Keratinocyte (primary cell): ENCODE measurements at regions not wholly inside any gene's neighbourhood (a gene's known extent, or its start where the extent isn't known, plus 50 kb on each side); places are given as distances from the start of the nearest gene placed in this dataset.

Source experiments
- DNase-seq: peaks from one replicate; pipeline ENCODE4 v3.0.0-alpha.2; 2011; ENCODE audit warnings: low read depth, missing footprints, low spot score
- FAIRE-seq: peaks from 2 replicates; lab custom pipeline; 2011; peaks lifted over from hg19 to GRCh38; lab: Jason Lieb, UNC
- H2AFZ ChIP-seq: 2 replicates; pipeline ENCODE4 v1.6.0; 2012; ENCODE audit warnings: low read length, control low read depth, inconsistent platforms; ENCODE audit not compliant: control insufficient read depth
- H3K27ac ChIP-seq: 2 replicates; pipeline ENCODE4 v1.5.1; 2011; ENCODE audit warnings: low read length; ENCODE audit not compliant: control insufficient read depth, insufficient read depth
- H3K27me3 ChIP-seq: 3 replicates; pipeline ENCODE4 v1.6.0; 2011; ENCODE audit warnings: low read length; ENCODE audit not compliant: control insufficient read depth, insufficient read depth; ENCODE audit errors: extremely low read depth
- H3K36me3 ChIP-seq, 2 experiments: 2 replicates in 1 of 2; 3 replicates in 1 of 2; pipeline ENCODE4 v1.5.1; 2011; ENCODE audit warnings: low read length in 2 of 2, mild to moderate bottlenecking in 1 of 2; ENCODE audit not compliant: control insufficient read depth in 2 of 2, insufficient read depth in 2 of 2; ENCODE audit errors: extremely low read depth in 1 of 2
- H3K4me1 ChIP-seq: 3 replicates; pipeline ENCODE4 v1.5.1; 2011; ENCODE audit warnings: low read length; ENCODE audit not compliant: control insufficient read depth, insufficient read depth; ENCODE audit errors: extremely low read depth
- H3K4me2 ChIP-seq: 3 replicates; pipeline ENCODE4 v1.6.0; 2011; ENCODE audit warnings: low read depth, low read length; ENCODE audit not compliant: control insufficient read depth, insufficient read depth; ENCODE audit errors: extremely low read depth
- H3K4me3 ChIP-seq, 3 experiments: fragments of 200-600 bp in 1 of 3; sonication (generic) in 1 of 3; 2 replicates in 2 of 3; 3 replicates in 1 of 3; pipeline ENCODE4 v1.5.1; 2011 to 2016; ENCODE audit warnings: low read length in 3 of 3, mild to moderate bottlenecking in 3 of 3, control low read depth in 2 of 3, inconsistent platforms in 1 of 3, low read depth in 1 of 3, mixed read lengths in 1 of 3, mixed run types in 1 of 3, moderate library complexity in 1 of 3; ENCODE audit not compliant: control insufficient read depth in 2 of 3, insufficient read depth in 2 of 3; ENCODE audit errors: extremely low read depth in 1 of 3
- H3K79me2 ChIP-seq: 2 replicates; pipeline ENCODE4 v1.6.0; 2012; ENCODE audit warnings: low read length; ENCODE audit not compliant: control insufficient read depth, insufficient read depth
- H3K9ac ChIP-seq: 3 replicates; pipeline ENCODE4 v1.6.0; 2011; ENCODE audit warnings: low read length; ENCODE audit not compliant: control insufficient read depth, insufficient read depth; ENCODE audit errors: extremely low read depth
- H3K9me1 ChIP-seq: 3 replicates; pipeline ENCODE4 v1.6.0; 2011; ENCODE audit warnings: low read length; ENCODE audit not compliant: control insufficient read depth, insufficient read depth; ENCODE audit errors: extremely low read depth
- H3K9me3 ChIP-seq: 2 replicates; pipeline ENCODE4 v1.5.1; 2012; ENCODE audit warnings: low read depth, low read length; ENCODE audit not compliant: control insufficient read depth
- H4K20me1 ChIP-seq: 3 replicates; pipeline ENCODE4 v1.6.0; 2011; ENCODE audit warnings: low read length; ENCODE audit not compliant: control insufficient read depth, insufficient read depth; ENCODE audit errors: extremely low read depth
- CTCF ChIP-seq, 3 experiments: IDR thresholded peaks in 1 of 3; conservative IDR thresholded peaks in 1 of 3; optimal IDR thresholded peaks in 1 of 3; 2 replicates in 2 of 3; 3 replicates in 1 of 3; pipeline versions ENCODE3 to v1.5.1; 2011; ENCODE audit warnings: low read length in 3 of 3, mild to moderate bottlenecking in 3 of 3, moderate library complexity in 2 of 3, control low read depth in 1 of 3, inconsistent platforms in 1 of 3; ENCODE audit not compliant: insufficient read depth in 2 of 3; ENCODE audit errors: extremely low read depth in 1 of 3
- EZH2 ChIP-seq: IDR thresholded peaks from one replicate; pipeline ENCODE4 v1.6.1; 2012; ENCODE audit warnings: inconsistent platforms, mild to moderate bottlenecking, low read length, moderate library complexity
- dilution Hi-C: fragments of 300-500 bp; cut with MboI; formaldehyde crosslinking; loops from one replicate; pipeline ENCODE4 v1.7.0; 2020; ENCODE audit warnings: low sequenced_read_pairs; ENCODE audit not compliant: extremely low pct_ligation_motif_present

- FAIRE-seq (no peak), DNase-seq (no peak)
- Histone ChIP-seq H3K4me2 (no peak overlapping the region), H3K9me3 (no peaks in the 10 kb centered on the region), H2AFZ (no peak overlapping the region), H3K27ac (no peak overlapping the region), H3K4me3 (no peak overlapping the region), H3K4me1 (no peaks in the 10 kb centered on the region), H3K79me2 (no peaks in the 10 kb centered on the region), H3K9me1 (no peaks in the 10 kb centered on the region), H3K27me3 (no peaks in the 10 kb centered on the region), H3K36me3 (no peaks in the 10 kb centered on the region), H3K9ac (no peak overlapping the region), H4K20me1 (no peaks in the 10 kb centered on the region)
- dilution Hi-C loops, result no loop called here
- no peak for TF ChIP-seq CTCF (optimal IDR thresholded peaks at IDR 0.05 in 1 of 3, IDR thresholded peaks at IDR 0.05 in 1 of 3, conservative IDR thresholded peaks at IDR 0.05 in 1 of 3; ENCODE audit: extremely low read depth in 1 of 3, insufficient read depth in 2 of 3, low read length in 3 of 3)
- TF ChIP-seq EZH2, result no peak
These were observed 392.6 kb upstream of the DEPDC1 start for GRCh38 chr1:68889471-68889870.

GRCh38 chr1:68890736-68891135 lies 393.9 kb upstream of the DEPDC1 start:
- Histone ChIP-seq H3K79me2 (no peaks in the 10 kb centered on the region), H3K4me3 (no peak overlapping the region), H3K27ac (no peak overlapping the region), H2AFZ (no peak overlapping the region), H3K9ac (no peak overlapping the region), H3K9me3 (no peaks in the 10 kb centered on the region), H3K4me1 (no peaks in the 10 kb centered on the region), H4K20me1 (no peaks in the 10 kb centered on the region), H3K4me2 (no peak overlapping the region), H3K9me1 (no peaks in the 10 kb centered on the region), H3K36me3 (no peaks in the 10 kb centered on the region), H3K27me3 (no peaks in the 10 kb centered on the region)
- FAIRE-seq (no peak), DNase-seq (no peak)
- dilution Hi-C loops, result no loop called here
- no peak for TF ChIP-seq EZH2
- no peak for TF ChIP-seq CTCF (optimal IDR thresholded peaks at IDR 0.05 in 1 of 3, IDR thresholded peaks at IDR 0.05 in 1 of 3, conservative IDR thresholded peaks at IDR 0.05 in 1 of 3; ENCODE audit: extremely low read depth in 1 of 3, insufficient read depth in 2 of 3, low read length in 3 of 3)
